BE2C (cell line): ENCODE measurements at regions not wholly inside any gene's neighbourhood (a gene's known extent, or its start where the extent isn't known, plus 50 kb on each side); places are given as distances from the start of the nearest gene placed in this dataset.

ENCODE experiments used
- DNase-seq: peaks from one replicate; pipeline ENCODE4 v3.0.0-alpha.2; 2020
- H3K27me3 ChIP-seq: fragments of 250-450 bp; sonication (Bioruptor Pico); 2 replicates; pipeline ENCODE4 v1.5.1; 2020; ENCODE audit warnings: mild to moderate bottlenecking
- H3K36me3 ChIP-seq: fragments of 250-450 bp; sonication (Bioruptor Pico); 2 replicates; pipeline ENCODE4 v1.5.1; 2020; ENCODE audit warnings: mild to moderate bottlenecking
- H3K4me1 ChIP-seq: fragments of 250-450 bp; sonication (Bioruptor Pico); 2 replicates; pipeline ENCODE4 v1.5.1; 2020
- H3K4me3 ChIP-seq: 2 replicates; pipeline ENCODE4 v1.5.1; 2011; ENCODE audit warnings: low read depth, low read length
- H3K9me3 ChIP-seq: fragments of 250-450 bp; sonication (Bioruptor Pico); 2 replicates; pipeline ENCODE4 v1.5.1; 2020
- TF ChIP-seq, protein P1 (sequence below): IDR thresholded peaks from 2 replicates; pipeline ENCODE4 v1.5.1; 2012; ENCODE audit warnings: mild to moderate bottlenecking, low read depth, low read length

DNA sequence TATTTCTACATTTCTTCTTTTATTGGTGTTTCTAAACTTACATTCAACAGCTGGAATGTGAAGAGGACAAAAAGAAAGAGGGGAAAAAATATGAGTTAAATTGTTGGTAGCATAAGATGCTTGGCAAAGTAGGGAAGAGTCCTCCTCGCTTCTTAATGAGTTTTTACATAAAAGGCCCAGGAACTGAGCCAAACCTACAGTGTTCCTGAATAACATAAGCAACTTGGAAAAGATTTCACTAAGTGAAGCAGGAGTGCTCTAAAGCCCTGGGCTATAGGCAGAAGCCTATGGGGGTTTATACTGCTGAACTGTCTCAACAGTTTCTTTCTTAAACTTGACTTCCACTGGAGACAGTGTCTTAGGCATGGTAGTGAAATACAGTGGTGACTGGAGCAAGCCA, 115.0 kb upstream of the USP25 start:
- H3K27me3 ChIP-seq: no peaks in the 10 kb centered on the region
- no peaks in the 10 kb centered on the region for H3K36me3 ChIP-seq
- TF ChIP-seq, protein P1, sequence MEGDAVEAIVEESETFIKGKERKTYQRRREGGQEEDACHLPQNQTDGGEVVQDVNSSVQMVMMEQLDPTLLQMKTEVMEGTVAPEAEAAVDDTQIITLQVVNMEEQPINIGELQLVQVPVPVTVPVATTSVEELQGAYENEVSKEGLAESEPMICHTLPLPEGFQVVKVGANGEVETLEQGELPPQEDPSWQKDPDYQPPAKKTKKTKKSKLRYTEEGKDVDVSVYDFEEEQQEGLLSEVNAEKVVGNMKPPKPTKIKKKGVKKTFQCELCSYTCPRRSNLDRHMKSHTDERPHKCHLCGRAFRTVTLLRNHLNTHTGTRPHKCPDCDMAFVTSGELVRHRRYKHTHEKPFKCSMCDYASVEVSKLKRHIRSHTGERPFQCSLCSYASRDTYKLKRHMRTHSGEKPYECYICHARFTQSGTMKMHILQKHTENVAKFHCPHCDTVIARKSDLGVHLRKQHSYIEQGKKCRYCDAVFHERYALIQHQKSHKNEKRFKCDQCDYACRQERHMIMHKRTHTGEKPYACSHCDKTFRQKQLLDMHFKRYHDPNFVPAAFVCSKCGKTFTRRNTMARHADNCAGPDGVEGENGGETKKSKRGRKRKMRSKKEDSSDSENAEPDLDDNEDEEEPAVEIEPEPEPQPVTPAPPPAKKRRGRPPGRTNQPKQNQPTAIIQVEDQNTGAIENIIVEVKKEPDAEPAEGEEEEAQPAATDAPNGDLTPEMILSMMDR: no peak
- no peaks in the 10 kb centered on the region for H3K4me1 ChIP-seq
- no peak for DNase-seq
- no peaks in the 10 kb centered on the region for H3K9me3 ChIP-seq
- H3K4me3 ChIP-seq: no peak overlapping the region

GRCh38 chr21:15616864-15617574, 112.8 kb upstream of the USP25 start:
- Histone ChIP-seq H3K4me3 (no peak overlapping the region), H3K4me1 (no peaks in the 10 kb centered on the region), H3K9me3 (no peaks in the 10 kb centered on the region), H3K27me3 (no peaks in the 10 kb centered on the region), H3K36me3 (no peaks in the 10 kb centered on the region)
- DNase-seq: no peak
- TF ChIP-seq, protein P1: no peak

GRCh38 chr21:15617964-15618363, 111.8 kb upstream of the USP25 start:
- no peak for DNase-seq
- TF ChIP-seq, protein P1: no peak
- Histone ChIP-seq H3K27me3 (no peaks in the 10 kb centered on the region), H3K4me1 (no peaks in the 10 kb centered on the region), H3K9me3 (no peaks in the 10 kb centered on the region), H3K36me3 (no peaks in the 10 kb centered on the region), H3K4me3 (no peak overlapping the region)

DNA sequence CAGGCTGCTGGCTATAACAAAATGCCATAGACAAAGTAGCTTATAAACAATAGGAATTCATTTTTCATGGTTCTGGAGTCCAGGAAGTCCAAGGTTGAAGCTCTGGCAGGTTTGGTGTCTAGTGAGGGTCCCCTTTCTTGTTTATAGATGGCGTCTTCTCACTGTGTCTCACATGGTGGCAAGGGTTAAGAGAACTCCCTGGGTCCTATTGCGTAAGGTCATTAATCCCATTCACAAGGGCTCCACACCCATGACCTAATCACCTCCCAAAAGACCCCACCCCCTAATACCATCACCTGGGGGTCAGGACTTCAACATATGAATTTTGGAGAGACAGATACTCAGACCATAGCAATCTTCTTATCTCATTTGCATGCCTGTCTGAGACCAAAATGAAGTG, 108.9 kb upstream of the USP25 start:
- no peaks in the 10 kb centered on the region for H3K27me3 ChIP-seq
- DNase-seq: no peak
- H3K9me3 ChIP-seq: no peaks in the 10 kb centered on the region
- no peaks in the 10 kb centered on the region for H3K4me1 ChIP-seq
- no peak overlapping the region for H3K4me3 ChIP-seq
- H3K36me3 ChIP-seq: no peaks in the 10 kb centered on the region
- TF ChIP-seq, protein P1: no peak

DNA sequence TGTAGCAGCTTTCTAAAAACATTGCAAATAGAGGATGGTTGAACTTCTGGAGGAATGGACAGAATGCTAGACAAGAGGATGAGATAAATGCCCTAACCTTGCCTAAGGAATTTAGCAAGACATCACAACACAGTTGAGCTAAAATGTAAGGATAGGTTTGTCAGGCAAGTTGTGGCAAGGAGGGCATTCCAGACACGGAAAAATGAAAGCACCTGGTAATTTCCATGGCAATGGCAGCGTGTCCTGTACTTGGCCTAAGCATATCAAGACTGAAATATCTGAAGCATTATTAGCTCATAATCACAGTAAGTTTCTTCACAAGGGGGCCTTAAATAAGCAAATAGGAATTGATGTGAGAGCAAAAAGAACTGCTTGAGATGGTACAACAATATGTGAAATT, 105.1 kb upstream of the USP25 start:
- H3K4me3 ChIP-seq: no peak overlapping the region
- H3K27me3 ChIP-seq: no peaks in the 10 kb centered on the region
- no peaks in the 10 kb centered on the region for H3K4me1 ChIP-seq
- TF ChIP-seq, protein P1: no peak
- H3K9me3 ChIP-seq: no peaks in the 10 kb centered on the region
- no peaks in the 10 kb centered on the region for H3K36me3 ChIP-seq
- DNase-seq: no peak

GRCh38 chr21:15625363-15625762, 104.4 kb upstream of the USP25 start:
- Histone ChIP-seq H3K36me3 (no peaks in the 10 kb centered on the region), H3K27me3 (no peaks in the 10 kb centered on the region), H3K4me3 (no peak overlapping the region), H3K4me1 (no peaks in the 10 kb centered on the region), H3K9me3 (no peaks in the 10 kb centered on the region)
- no peak for DNase-seq
- TF ChIP-seq, protein P1: no peak
